Coronary artery (tissue), 2 donors: ENCODE measurements at regions not wholly inside any gene's neighbourhood (a gene's known extent, or its start where the extent isn't known, plus 50 kb on each side); places are given as distances from the start of the nearest gene placed in this dataset.

Source experiments
- DNase-seq: peaks from one replicate; pipeline ENCODE4 v3.0.0-alpha.2; 2017; ENCODE audit warnings: low spot score
- H3K27ac ChIP-seq, 2 donors: fragments of 200-600 bp; sonication (generic); one replicate each; pipeline ENCODE4 v1.5.1; 2016 to 2019
- H3K4me3 ChIP-seq: fragments of 200-600 bp; sonication (generic); 2 replicates; pipeline ENCODE4 v1.5.1; 2016; ENCODE audit warnings: mild to moderate bottlenecking, moderate library complexity
- TF ChIP-seq, protein P1 (sequence below): fragments of 200-600 bp; sonication (generic); IDR thresholded peaks from one replicate; pipeline ENCODE4 v1.5.1; 2019; ENCODE audit warnings: antibody characterized with exemption

DNA sequence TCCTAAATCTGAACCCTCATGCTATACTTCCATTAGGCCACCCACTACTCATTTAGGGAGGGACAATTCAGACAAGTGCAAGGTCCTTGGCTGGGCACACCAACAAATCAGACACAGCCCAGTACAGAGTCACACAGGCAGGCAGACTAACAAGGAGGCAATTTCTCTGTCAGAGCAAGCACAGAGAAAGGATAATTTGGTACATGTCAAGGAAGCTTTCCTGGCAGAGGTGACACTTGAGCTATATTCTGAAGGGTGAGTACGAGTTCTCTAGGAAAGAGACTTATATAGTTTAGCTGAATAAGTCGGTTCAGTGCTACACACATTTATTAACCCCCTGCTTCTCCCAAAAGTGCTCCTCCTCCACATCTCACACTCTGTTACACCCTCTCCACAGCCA, 455.9 kb downstream of the OMA1 start:
- TF ChIP-seq, protein P1, sequence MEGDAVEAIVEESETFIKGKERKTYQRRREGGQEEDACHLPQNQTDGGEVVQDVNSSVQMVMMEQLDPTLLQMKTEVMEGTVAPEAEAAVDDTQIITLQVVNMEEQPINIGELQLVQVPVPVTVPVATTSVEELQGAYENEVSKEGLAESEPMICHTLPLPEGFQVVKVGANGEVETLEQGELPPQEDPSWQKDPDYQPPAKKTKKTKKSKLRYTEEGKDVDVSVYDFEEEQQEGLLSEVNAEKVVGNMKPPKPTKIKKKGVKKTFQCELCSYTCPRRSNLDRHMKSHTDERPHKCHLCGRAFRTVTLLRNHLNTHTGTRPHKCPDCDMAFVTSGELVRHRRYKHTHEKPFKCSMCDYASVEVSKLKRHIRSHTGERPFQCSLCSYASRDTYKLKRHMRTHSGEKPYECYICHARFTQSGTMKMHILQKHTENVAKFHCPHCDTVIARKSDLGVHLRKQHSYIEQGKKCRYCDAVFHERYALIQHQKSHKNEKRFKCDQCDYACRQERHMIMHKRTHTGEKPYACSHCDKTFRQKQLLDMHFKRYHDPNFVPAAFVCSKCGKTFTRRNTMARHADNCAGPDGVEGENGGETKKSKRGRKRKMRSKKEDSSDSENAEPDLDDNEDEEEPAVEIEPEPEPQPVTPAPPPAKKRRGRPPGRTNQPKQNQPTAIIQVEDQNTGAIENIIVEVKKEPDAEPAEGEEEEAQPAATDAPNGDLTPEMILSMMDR, result no peak
- DNase-seq, result no peak
- H3K27ac ChIP-seq, result no peak overlapping the region
- H3K4me3 ChIP-seq, result no peak overlapping the region

DNA sequence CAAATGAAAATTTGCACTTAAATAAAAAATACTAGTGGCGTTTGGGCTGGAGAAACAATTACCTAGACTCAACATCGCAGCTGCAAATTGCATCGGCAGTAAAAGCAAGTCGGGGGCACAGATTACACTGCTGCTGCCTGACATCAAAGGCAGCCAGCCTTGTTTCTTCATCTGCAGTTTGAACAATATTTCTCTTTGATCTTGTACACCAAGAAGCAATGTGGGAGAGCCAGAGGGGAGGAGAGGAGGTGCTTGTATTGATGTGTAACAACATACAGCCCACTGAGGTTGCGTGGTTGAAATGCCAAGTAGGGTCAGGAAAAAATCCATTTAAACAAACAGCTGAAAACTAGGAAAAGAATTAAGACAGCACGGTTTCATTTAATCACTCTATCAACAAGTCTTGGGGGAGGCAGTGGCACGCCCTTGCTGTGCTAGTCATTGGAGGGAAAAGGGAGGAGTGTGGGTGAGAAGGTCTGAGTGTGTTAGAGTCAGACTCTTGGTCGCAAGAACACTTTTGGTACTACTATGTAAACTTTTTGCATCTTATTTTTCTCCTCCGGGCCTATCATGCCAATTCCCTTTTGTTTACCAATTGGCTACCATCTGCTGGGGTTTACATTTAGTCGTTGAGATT, 456.5 kb downstream of the OMA1 start:
- Histone ChIP-seq H3K4me3 (no peak overlapping the region), H3K27ac (no peak overlapping the region)
- no peak for DNase-seq
- TF ChIP-seq, protein P1, result no peak

DNA sequence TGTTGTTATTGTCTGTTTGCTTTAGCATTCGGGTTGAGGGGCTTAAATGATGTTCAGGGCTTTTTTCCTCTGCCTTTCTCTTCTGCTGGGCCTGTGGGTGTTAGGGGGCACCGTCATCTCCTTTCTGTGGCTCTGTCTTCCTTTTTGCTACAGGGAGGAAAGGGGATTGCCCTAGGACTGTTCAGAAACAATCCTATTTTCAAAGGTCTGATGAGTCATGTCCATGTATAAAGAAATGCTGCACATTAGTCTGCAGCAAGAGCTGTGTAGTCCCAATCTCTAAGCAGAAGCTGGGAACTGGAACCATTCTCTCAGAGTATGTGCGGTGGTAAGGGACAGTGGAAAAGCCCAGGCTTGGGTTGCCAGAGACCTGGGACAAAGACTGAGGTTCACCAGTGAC, 462.3 kb downstream of the OMA1 start:
- Histone ChIP-seq H3K27ac (no peak overlapping the region), H3K4me3 (no peak overlapping the region)
- no peak for DNase-seq
- TF ChIP-seq, protein P1, result no peak

DNA sequence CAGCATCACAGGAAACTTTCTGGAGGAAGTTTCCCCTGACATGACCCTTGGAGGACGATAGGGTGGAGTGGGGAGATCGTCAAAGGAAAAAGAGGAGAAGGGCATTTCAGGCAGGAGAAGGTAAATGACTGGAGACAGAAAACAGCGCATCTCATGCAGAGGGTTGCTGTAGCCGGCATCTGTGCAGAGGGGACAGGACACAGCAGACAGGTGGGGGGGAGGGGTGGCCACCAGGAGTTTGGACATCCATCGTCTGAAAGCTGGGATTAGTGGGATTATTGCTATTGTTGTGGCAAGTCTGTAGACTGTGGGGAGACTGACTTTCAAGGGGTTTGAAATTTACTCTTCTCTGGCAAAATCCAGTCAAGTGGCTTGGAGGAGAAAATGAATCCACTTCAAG, 463.9 kb downstream of the OMA1 start:
- TF ChIP-seq, protein P1, result no peak
- no peak for DNase-seq

GRCh38 chr1:58076258-58076657, 470.3 kb downstream of the OMA1 start:
- no peak overlapping the region for H3K4me3 ChIP-seq
- TF ChIP-seq, protein P1, result no peak
- DNase-seq, result no peak
- H3K27ac ChIP-seq, result no peak overlapping the region

More for the DNA sequence above, 463.9 kb downstream of the OMA1 start:
- H3K4me3 ChIP-seq, result no peak overlapping the region
- no peak overlapping the region for H3K27ac ChIP-seq

DNA sequence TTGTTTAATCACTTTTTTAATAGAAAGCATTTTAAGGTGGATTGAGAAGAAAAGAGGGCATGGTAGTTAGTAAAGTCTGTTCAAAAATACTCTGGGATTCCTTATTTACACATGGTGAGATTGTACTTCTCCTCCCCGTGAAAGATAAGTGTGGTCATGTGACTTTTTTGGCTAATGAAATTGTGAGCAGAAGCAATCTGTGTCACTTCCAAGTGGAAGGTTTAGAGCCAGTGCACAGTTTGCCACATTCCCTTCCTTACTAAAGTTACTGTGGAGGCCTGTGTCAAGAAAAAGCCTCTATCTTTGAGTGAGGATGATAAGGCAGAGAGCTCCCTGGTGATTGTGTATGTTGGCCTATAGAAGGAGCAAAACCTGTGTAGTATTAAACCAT, 471.3 kb downstream of the OMA1 start:
- Histone ChIP-seq H3K27ac (no peak overlapping the region), H3K4me3 (no peak overlapping the region)
- TF ChIP-seq, protein P1, result no peak
- DNase-seq, result no peak

DNA sequence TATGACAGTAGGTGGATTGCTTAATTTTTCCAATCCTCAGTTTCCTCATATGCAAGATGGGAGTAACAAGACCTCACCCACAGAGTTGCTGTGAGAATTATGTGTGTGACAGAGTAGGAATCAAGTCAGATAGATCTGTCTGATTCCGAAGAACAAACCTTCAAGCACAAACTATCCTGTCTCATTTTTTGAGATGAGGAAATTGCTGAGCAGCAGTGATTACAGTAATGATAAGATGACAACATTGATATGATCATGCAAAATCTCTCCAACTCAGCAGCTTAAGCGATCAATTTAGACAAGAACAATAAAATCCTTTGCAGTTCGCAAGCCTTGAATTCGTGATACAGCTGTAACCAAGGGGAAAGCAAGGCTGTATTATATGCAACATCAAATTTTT, 474.1 kb downstream of the OMA1 start:
- Histone ChIP-seq H3K4me3 (no peak overlapping the region), H3K27ac (no peak overlapping the region)
- DNase-seq, result no peak
- TF ChIP-seq, protein P1, result no peak
